ENCODE measurements at regions not wholly inside any gene's neighbourhood (a gene's known extent, or its start where the extent isn't known, plus 50 kb on each side); places are given as distances from the start of the nearest gene placed in this dataset.
A peak's percentile ranks its signal among the peaks of the same experiment; 100 is the strongest.

DNA sequence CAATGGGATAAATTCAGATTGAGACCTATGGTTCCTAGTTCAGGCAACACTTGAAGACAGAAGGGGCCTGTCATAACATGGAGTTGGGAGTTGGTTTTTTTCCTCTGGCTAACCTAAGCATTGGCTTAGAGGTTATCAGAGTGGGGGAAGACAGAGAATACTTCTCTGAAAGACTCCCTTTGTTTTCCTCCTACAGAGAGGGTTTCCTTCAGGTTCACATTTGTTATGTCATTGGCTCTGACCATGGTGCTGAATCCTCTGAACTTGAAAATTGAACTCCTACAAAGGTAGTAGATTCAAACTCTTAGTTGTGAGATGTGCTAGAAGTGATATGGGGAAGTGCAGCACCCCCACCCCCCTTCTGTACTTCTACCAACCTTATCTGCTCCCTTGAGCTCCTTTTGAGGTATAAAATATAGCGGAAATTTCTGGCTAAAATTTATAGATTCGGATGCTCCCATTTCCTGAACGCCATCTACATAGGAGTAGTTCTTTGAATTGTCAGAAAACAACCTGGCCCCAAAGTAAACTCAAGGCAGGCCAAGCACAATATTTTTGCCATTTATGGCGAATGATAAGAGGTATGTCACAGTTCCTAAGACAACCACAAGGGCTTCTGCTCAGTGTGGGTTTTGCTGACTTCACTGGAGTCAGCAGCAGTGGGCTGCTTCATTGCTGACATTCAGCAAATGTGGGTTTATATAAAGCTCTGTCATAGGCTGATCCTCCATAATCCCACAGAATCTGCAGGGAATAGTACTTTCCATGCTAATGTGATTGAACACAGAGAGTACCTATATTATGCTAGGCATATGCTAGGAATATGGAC, 131.6 kb upstream of the KLF14 start:
- H3K4me3 ChIP-seq (ENCODE audit: low read length): no peak overlapping the region
- Mint-ChIP-seq H3K4me1 (ENCODE audit: low read depth) (no peaks in the 10 kb centered on the region), H3K4me3 (peak overlapping the region; percentile 7), H3K27ac (peak overlapping the region; percentile 55), H3K36me3 (ENCODE audit: low read depth) (peaks cover 98% of the 10 kb centered on the region), H3K9me3 (peaks cover 19% of the 10 kb centered on the region), H3K27me3 (no peaks in the 10 kb centered on the region)
- no peak overlapping the region for H3K27ac ChIP-seq (ENCODE audit: low read depth in 1 of 2, low read length in 2 of 2)
- ChIA-PET POLR2A (no interaction called here), CTCF (interaction anchor here (1.3 kb wide), 1 partner anchor 117 kb away, joined by 3 read pairs; no protein-coding TSS in a partner anchor)
- H3K9me3 ChIP-seq (ENCODE audit: control insufficient read depth in 1 of 2, insufficient read depth in 1 of 2, low read length in 2 of 2): peaks cover 7 to 8% of the 10 kb centered on the region in 2 experiments
- no peak for TF ChIP-seq CTCF (IDR thresholded peaks at IDR 0.05)
- no peaks in the 10 kb centered on the region for H3K4me1 ChIP-seq (ENCODE audit: insufficient read depth, low read length)
- peak; percentile 32 for ATAC-seq (ENCODE audit: poor library complexity)
- peak in 2 of 14 experiments; percentile 42 to 47 for DNase-seq
- intact Hi-C loops (cut with DNase I, micrococcal nuclease): no loop called here
- H3K36me3 ChIP-seq (ENCODE audit: insufficient read depth, low read length): peaks cover 58% of the 10 kb centered on the region
- no peaks in the 10 kb centered on the region for H3K27me3 ChIP-seq (ENCODE audit: control insufficient read depth in 1 of 2, insufficient read depth in 2 of 2, low read length in 2 of 2)

DNA sequence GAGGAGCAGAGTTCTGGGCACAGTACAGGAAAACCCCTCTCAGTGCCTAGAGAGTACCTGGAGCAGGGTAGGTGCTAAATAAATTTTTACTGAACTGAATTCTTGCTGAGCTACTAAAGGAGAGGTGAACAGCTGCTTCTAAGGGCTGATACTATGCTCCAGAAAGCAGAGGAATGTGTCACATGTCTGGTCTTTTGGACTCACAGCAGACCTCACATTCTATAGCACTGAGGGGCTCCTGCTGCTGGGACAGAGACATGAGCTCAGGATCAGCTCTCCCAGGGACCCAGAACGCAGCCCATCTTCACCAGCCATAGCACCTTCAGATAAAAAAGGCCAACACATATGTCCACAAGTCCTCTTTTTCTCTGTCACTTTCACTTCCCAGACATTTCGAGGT, 133.0 kb upstream of the KLF14 start:
- no peak for DNase-seq
- ChIA-PET CTCF (interaction anchor here (1.4 kb wide), 1 partner anchor 8 kb away, joined by 3 read pairs; no protein-coding TSS in a partner anchor), POLR2A (no interaction called here)
- intact Hi-C loops (cut with DNase I, micrococcal nuclease): no loop called here
- no peaks in the 10 kb centered on the region for H3K27me3 ChIP-seq (ENCODE audit: control insufficient read depth in 1 of 2, insufficient read depth in 2 of 2, low read length in 2 of 2)
- no peak overlapping the region for H3K27ac ChIP-seq (ENCODE audit: low read depth in 1 of 2, low read length in 2 of 2)
- Mint-ChIP-seq H3K9me3 (peaks cover 16% of the 10 kb centered on the region), H3K4me1 (ENCODE audit: low read depth) (no peaks in the 10 kb centered on the region), H3K4me3 (no peak overlapping the region), H3K27me3 (no peaks in the 10 kb centered on the region), H3K27ac (no peak overlapping the region), H3K36me3 (ENCODE audit: low read depth) (peaks cover 98% of the 10 kb centered on the region)
- ATAC-seq (ENCODE audit: poor library complexity): no peak
- no peak overlapping the region for H3K4me3 ChIP-seq (ENCODE audit: low read length)
- no peak for TF ChIP-seq CTCF (IDR thresholded peaks at IDR 0.05)
- H3K36me3 ChIP-seq (ENCODE audit: insufficient read depth, low read length): peaks cover 64% of the 10 kb centered on the region
- H3K4me1 ChIP-seq (ENCODE audit: insufficient read depth, low read length): no peaks in the 10 kb centered on the region
- H3K9me3 ChIP-seq (ENCODE audit: control insufficient read depth in 1 of 2, insufficient read depth in 1 of 2, low read length in 2 of 2): no peaks in the 10 kb centered on the region

DNA sequence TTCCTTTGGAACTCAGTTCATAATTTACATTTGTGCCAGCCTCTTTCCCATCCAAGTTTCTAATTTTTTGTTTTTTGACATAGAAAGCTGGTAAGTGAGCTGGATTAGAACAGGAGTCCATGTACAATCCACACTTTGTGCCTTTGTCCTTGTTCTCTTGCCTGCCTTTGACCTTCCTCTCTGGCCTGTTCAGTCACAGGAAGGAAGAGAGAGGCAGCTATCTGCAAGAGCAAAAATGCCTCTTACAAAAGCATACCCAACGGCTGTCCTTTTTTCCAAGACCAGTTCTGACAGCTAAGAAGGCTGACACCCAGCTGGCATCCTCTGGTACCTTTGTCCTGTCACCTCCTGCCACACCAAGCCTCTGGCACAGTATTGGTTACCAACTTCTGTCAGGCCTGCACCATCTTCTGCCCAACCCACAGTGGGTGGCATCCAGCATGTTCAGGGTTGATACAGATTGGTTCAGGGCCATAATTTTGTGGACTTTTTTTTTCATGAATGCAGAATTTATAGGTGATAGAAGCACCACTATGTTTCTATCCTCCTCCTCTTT, 133.7 kb upstream of the KLF14 start:
- no peaks in the 10 kb centered on the region for H3K4me1 ChIP-seq (ENCODE audit: insufficient read depth, low read length)
- peaks cover 65% of the 10 kb centered on the region for H3K36me3 ChIP-seq (ENCODE audit: insufficient read depth, low read length)
- no peak overlapping the region for H3K27ac ChIP-seq (ENCODE audit: low read depth in 1 of 2, low read length in 2 of 2)
- no peaks in the 10 kb centered on the region for H3K27me3 Mint-ChIP-seq
- peak overlapping the region; percentile 12 for H3K27ac Mint-ChIP-seq
- no peak overlapping the region for H3K4me3 Mint-ChIP-seq
- H3K27me3 ChIP-seq (ENCODE audit: control insufficient read depth in 1 of 2, insufficient read depth in 2 of 2, low read length in 2 of 2): no peaks in the 10 kb centered on the region
- H3K36me3 Mint-ChIP-seq (ENCODE audit: low read depth): peaks cover 98% of the 10 kb centered on the region
- no peak for DNase-seq
- no peak overlapping the region for H3K4me3 ChIP-seq (ENCODE audit: low read length)
- peaks cover 12% of the 10 kb centered on the region for H3K9me3 Mint-ChIP-seq
- CTCF ChIA-PET: interaction anchor here (1.4 kb wide), 1 partner anchor 8 kb away, joined by 3 read pairs; no protein-coding TSS in a partner anchor
- H3K9me3 ChIP-seq (ENCODE audit: control insufficient read depth in 1 of 2, insufficient read depth in 1 of 2, low read length in 2 of 2): no peaks in the 10 kb centered on the region
- TF ChIP-seq CTCF (IDR thresholded peaks at IDR 0.05): no peak
- POLR2A ChIA-PET: no interaction called here
- no peaks in the 10 kb centered on the region for H3K4me1 Mint-ChIP-seq (ENCODE audit: low read depth)
- intact Hi-C loops (cut with DNase I, micrococcal nuclease): no loop called here
- ATAC-seq (ENCODE audit: poor library complexity): no peak
